Activated T-cell treated with anti-CD3 and anti-CD28 coated beads, Interleukin-2, amount 50 U/mL, for 72 hours (primary cell): ENCODE measurements at regions not wholly inside any gene's neighbourhood (a gene's known extent, or its start where the extent isn't known, plus 50 kb on each side); places are given as distances from the start of the nearest gene placed in this dataset.

Experiments used
- ATAC-seq, 2 donors: fragments of 150-1000 bp; cut with Tn5 transposase; replicated peaks in 1 of 2; 2 replicates each; pipeline ENCODE4 v1.10.0; 2021; ENCODE audit warnings: moderate library complexity in 2 of 2, mild to moderate bottlenecking in 1 of 2
- DNase-seq, 2 donors: peaks; one replicate each; pipeline ENCODE4 v3.0.0; 2021 to 2022; ENCODE audit warnings: mixed read lengths in 1 of 2
- H3K27ac Mint-ChIP-seq: one replicate; pipeline ENCODE4 v1.8.0; 2022; ENCODE audit warnings: mild to moderate bottlenecking, moderate library complexity, mixed read lengths
- H3K27me3 Mint-ChIP-seq: one replicate; pipeline ENCODE4 v1.8.0; 2022; ENCODE audit warnings: low read depth, mixed read lengths
- H3K36me3 Mint-ChIP-seq, 2 donors: one replicate each; pipeline ENCODE4 v1.8.0; 2022; ENCODE audit warnings: mixed read lengths in 2 of 2, mild to moderate bottlenecking in 1 of 2; ENCODE audit not compliant: insufficient read depth in 2 of 2
- H3K4me1 Mint-ChIP-seq: one replicate; pipeline ENCODE4 v1.8.0; 2022; ENCODE audit warnings: low read depth, mixed read lengths
- H3K4me3 Mint-ChIP-seq, 2 donors: one replicate each; pipeline ENCODE4 v1.8.0; 2022; ENCODE audit warnings: mild to moderate bottlenecking in 2 of 2, mixed read lengths in 2 of 2, moderate library complexity in 2 of 2
- H3K9me3 Mint-ChIP-seq, 2 donors: one replicate each; pipeline ENCODE4 v1.8.0; 2022; ENCODE audit warnings: mixed read lengths in 2 of 2

GRCh38 chr2:56656826-56657225 lies 473.0 kb downstream of the CCDC85A start:
- Mint-ChIP-seq H3K36me3 (peaks cover 0 to 2% of the 10 kb centered on the region in 2 donors), H3K4me3 (no peak overlapping the region), H3K27me3 (no peaks in the 10 kb centered on the region), H3K27ac (no peak overlapping the region), H3K4me1 (no peaks in the 10 kb centered on the region), H3K9me3 (peaks cover 7 to 9% of the 10 kb centered on the region in 2 donors)
- no peak for DNase-seq
- no peak for ATAC-seq

- Mint-ChIP-seq H3K4me1 (no peaks in the 10 kb centered on the region), H3K27me3 (no peaks in the 10 kb centered on the region), H3K36me3 (peaks cover 1 to 3% of the 10 kb centered on the region in 2 donors), H3K9me3 (peaks cover 9 to 11% of the 10 kb centered on the region in 2 donors), H3K4me3 (no peak overlapping the region), H3K27ac (no peak overlapping the region)
- ATAC-seq (no peak), DNase-seq (no peak)
Measured at GRCh38 chr2:56666777-56667176, 483.0 kb downstream of the CCDC85A start.

- Mint-ChIP-seq H3K4me1 (no peaks in the 10 kb centered on the region), H3K36me3 (peaks cover 3% of the 10 kb centered on the region in 2 donors), H3K27me3 (no peaks in the 10 kb centered on the region), H3K4me3 (no peak overlapping the region), H3K9me3 (peaks cover 9 to 18% of the 10 kb centered on the region in 2 donors), H3K27ac (no peak overlapping the region)
- no peak for DNase-seq
- ATAC-seq: no peak
Measured at GRCh38 chr2:56671973-56672569, 488.3 kb downstream of the CCDC85A start.

GRCh38 chr2:56674084-56674483 lies 490.3 kb downstream of the CCDC85A start:
- Mint-ChIP-seq H3K27me3 (no peaks in the 10 kb centered on the region), H3K36me3 (peaks cover 3% of the 10 kb centered on the region in 2 donors), H3K4me1 (no peaks in the 10 kb centered on the region), H3K4me3 (no peak overlapping the region), H3K27ac (no peak overlapping the region), H3K9me3 (peaks cover 7 to 12% of the 10 kb centered on the region in 2 donors)
- ATAC-seq (no peak), DNase-seq (no peak)

- no peak overlapping the region for H3K4me3 Mint-ChIP-seq
- no peak for DNase-seq
- no peak for ATAC-seq
- H3K36me3 Mint-ChIP-seq: peaks cover 0 to under 1% of the 10 kb centered on the region in 2 donors
- no peaks in the 10 kb centered on the region for H3K27me3 Mint-ChIP-seq
- peaks cover 2 to 9% of the 10 kb centered on the region in 2 donors for H3K9me3 Mint-ChIP-seq
- no peak overlapping the region for H3K27ac Mint-ChIP-seq
- H3K4me1 Mint-ChIP-seq: no peaks in the 10 kb centered on the region
Measured at GRCh38 chr2:56676966-56677365, 493.2 kb downstream of the CCDC85A start.

GRCh38 chr2:56680971-56681631 lies 497.3 kb downstream of the CCDC85A start:
- ATAC-seq: no peak
- H3K27ac Mint-ChIP-seq: no peak overlapping the region

GRCh38 chr2:56681659-56682396 lies 498.0 kb downstream of the CCDC85A start:
- H3K36me3 Mint-ChIP-seq: no peaks in the 10 kb centered on the region
- DNase-seq (no peak), ATAC-seq (no peak)
- no peak overlapping the region for H3K27ac Mint-ChIP-seq
- no peaks in the 10 kb centered on the region for H3K27me3 Mint-ChIP-seq
- H3K4me3 Mint-ChIP-seq: no peak overlapping the region
- H3K4me1 Mint-ChIP-seq: no peaks in the 10 kb centered on the region
- peaks cover 5% of the 10 kb centered on the region in 2 donors for H3K9me3 Mint-ChIP-seq

More at GRCh38 chr2:56680971-56681631, 497.3 kb downstream of the CCDC85A start:
- Mint-ChIP-seq H3K27me3 (no peaks in the 10 kb centered on the region), H3K36me3 (no peaks in the 10 kb centered on the region), H3K4me3 (no peak overlapping the region), H3K4me1 (no peaks in the 10 kb centered on the region), H3K9me3 (peaks cover 5% of the 10 kb centered on the region in 2 donors)
- no peak for DNase-seq

GRCh38 chr2:56682397-56682760 lies 498.6 kb downstream of the CCDC85A start:
- DNase-seq: no peak
- ATAC-seq: no peak
- Mint-ChIP-seq H3K4me1 (no peaks in the 10 kb centered on the region), H3K36me3 (no peaks in the 10 kb centered on the region), H3K27ac (no peak overlapping the region), H3K4me3 (no peak overlapping the region), H3K27me3 (no peaks in the 10 kb centered on the region), H3K9me3 (peaks cover 3 to 5% of the 10 kb centered on the region in 2 donors)

- H3K27me3 Mint-ChIP-seq: no peaks in the 10 kb centered on the region
- DNase-seq (no peak), ATAC-seq (no peak)
- H3K36me3 Mint-ChIP-seq: no peaks in the 10 kb centered on the region
- peaks cover 5% of the 10 kb centered on the region in 2 donors for H3K9me3 Mint-ChIP-seq
- H3K4me3 Mint-ChIP-seq: no peak overlapping the region
- no peaks in the 10 kb centered on the region for H3K4me1 Mint-ChIP-seq
- H3K27ac Mint-ChIP-seq: no peak overlapping the region
Measured at GRCh38 chr2:56684327-56684726, 500.5 kb downstream of the CCDC85A start.

GRCh38 chr2:56685205-56685604 lies 501.4 kb downstream of the CCDC85A start:
- DNase-seq (no peak), ATAC-seq (no peak)
- no peak overlapping the region for H3K4me3 Mint-ChIP-seq
- no peaks in the 10 kb centered on the region for H3K4me1 Mint-ChIP-seq
- no peak overlapping the region for H3K27ac Mint-ChIP-seq
- H3K36me3 Mint-ChIP-seq: no peaks in the 10 kb centered on the region
- H3K27me3 Mint-ChIP-seq: no peaks in the 10 kb centered on the region
- H3K9me3 Mint-ChIP-seq: peaks cover 7 to 8% of the 10 kb centered on the region in 2 donors

- Mint-ChIP-seq H3K4me1 (no peaks in the 10 kb centered on the region), H3K4me3 (no peak overlapping the region), H3K36me3 (no peaks in the 10 kb centered on the region), H3K9me3 (peaks cover 8 to 12% of the 10 kb centered on the region in 2 donors), H3K27ac (no peak overlapping the region), H3K27me3 (no peaks in the 10 kb centered on the region)
- no peak for ATAC-seq
- no peak for DNase-seq
Measured at GRCh38 chr2:56687169-56687568, 503.4 kb downstream of the CCDC85A start.

- Mint-ChIP-seq H3K36me3 (no peaks in the 10 kb centered on the region), H3K9me3 (peaks cover 7 to 15% of the 10 kb centered on the region in 2 donors), H3K4me3 (no peak overlapping the region), H3K27me3 (no peaks in the 10 kb centered on the region), H3K4me1 (no peaks in the 10 kb centered on the region), H3K27ac (no peak overlapping the region)
- no peak for DNase-seq
- no peak for ATAC-seq
Measured at GRCh38 chr2:56688661-56689060, 504.9 kb downstream of the CCDC85A start.

GRCh38 chr2:56693501-56693900 lies 509.7 kb downstream of the CCDC85A start:
- Mint-ChIP-seq H3K9me3 (peaks cover 10 to 21% of the 10 kb centered on the region in 2 donors), H3K27ac (no peak overlapping the region), H3K4me3 (no peak overlapping the region), H3K4me1 (no peaks in the 10 kb centered on the region), H3K36me3 (no peaks in the 10 kb centered on the region), H3K27me3 (no peaks in the 10 kb centered on the region)
- DNase-seq (no peak), ATAC-seq (no peak)
